Calu3 (cell line): ENCODE measurements at regions not wholly inside any gene's neighbourhood (a gene's known extent, or its start where the extent isn't known, plus 50 kb on each side); places are given as distances from the start of the nearest gene placed in this dataset.

Source experiments
- BruUV-seq: library from RNA; stranded (reverse); fragments of 400-500 nt; replicated peaks from 2 replicates; lab custom pipeline; 2021; lab: Mats Ljungman, UMichigan
- CTCF ChIA-PET: fragments of 300-600 bp; sonication (Branson Sonifier 250); formaldehyde crosslinking; loops from one replicate; lab custom pipeline; 2022; ENCODE audit warnings: antibody characterized with exemption; lab: Charles Lee
- DNase-seq: peaks from one replicate; pipeline ENCODE4 v3.0.0; 2022
- H3K27ac Mint-ChIP-seq: one replicate; pipeline ENCODE4 v1.8.0; 2022; ENCODE audit warnings: mixed read lengths; ENCODE audit not compliant: unreplicated experiment
- H3K27me3 Mint-ChIP-seq: one replicate; pipeline ENCODE4 v1.8.0; 2022; ENCODE audit warnings: mixed read lengths; ENCODE audit not compliant: unreplicated experiment
- H3K36me3 Mint-ChIP-seq: one replicate; pipeline ENCODE4 v1.8.0; 2022; ENCODE audit warnings: mild to moderate bottlenecking, moderate library complexity, mixed read lengths; ENCODE audit not compliant: insufficient read depth, unreplicated experiment
- H3K4me1 Mint-ChIP-seq: one replicate; pipeline ENCODE4 v1.8.0; 2022; ENCODE audit warnings: mild to moderate bottlenecking, low read depth, mixed read lengths; ENCODE audit not compliant: unreplicated experiment
- H3K4me3 Mint-ChIP-seq: one replicate; pipeline ENCODE4 v1.8.0; 2022; ENCODE audit warnings: mild to moderate bottlenecking, low read depth, moderate library complexity, mixed read lengths; ENCODE audit not compliant: unreplicated experiment
- H3K9me3 Mint-ChIP-seq: one replicate; pipeline ENCODE4 v1.8.0; 2022; ENCODE audit warnings: low read depth, mixed read lengths; ENCODE audit not compliant: unreplicated experiment
- CTCF ChIP-seq: fragments of 200-600 bp; IDR thresholded peaks from one replicate; pipeline ENCODE4 v1.8.0; 2022; ENCODE audit warnings: antibody characterized with exemption; ENCODE audit not compliant: unreplicated experiment
- intact Hi-C: fragments of 100-400 bp; cut with micrococcal nuclease; formaldehyde crosslinking; loops from one replicate; pipeline ENCODE4 v1.10.0; 2022; ENCODE audit not compliant: unreplicated experiment

DNA sequence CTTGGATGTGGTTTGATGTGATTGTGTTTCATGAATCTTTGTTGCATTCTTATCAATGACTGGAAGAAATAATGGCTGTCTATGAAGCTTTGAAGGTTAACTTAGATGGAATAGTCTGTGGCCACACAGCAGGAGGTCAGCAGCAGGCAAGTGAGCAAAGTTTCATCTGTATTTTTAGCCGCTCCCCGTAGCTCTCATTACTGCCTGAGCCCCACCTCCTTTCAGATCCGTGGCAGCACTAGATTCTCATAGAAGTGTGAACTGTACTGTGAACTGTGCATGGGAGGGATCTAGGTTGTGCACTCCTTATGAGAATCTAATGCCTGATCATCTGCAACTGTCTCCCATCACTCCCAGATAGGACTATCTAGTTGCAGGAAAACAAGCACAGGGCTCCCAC is 660.2 kb downstream of the EPHA7 start:
- DNase-seq, result no peak
- Mint-ChIP-seq H3K9me3 (peaks cover 12% of the 10 kb centered on the region), H3K4me1 (no peaks in the 10 kb centered on the region), H3K27ac (no peak overlapping the region), H3K4me3 (no peak overlapping the region), H3K27me3 (no peaks in the 10 kb centered on the region), H3K36me3 (peaks cover 5% of the 10 kb centered on the region)
- TF ChIP-seq CTCF, result no peak
- BruUV-seq, result no TSS peak
- intact Hi-C loops, result no loop called here
- CTCF ChIA-PET, result no interaction called here

DNA sequence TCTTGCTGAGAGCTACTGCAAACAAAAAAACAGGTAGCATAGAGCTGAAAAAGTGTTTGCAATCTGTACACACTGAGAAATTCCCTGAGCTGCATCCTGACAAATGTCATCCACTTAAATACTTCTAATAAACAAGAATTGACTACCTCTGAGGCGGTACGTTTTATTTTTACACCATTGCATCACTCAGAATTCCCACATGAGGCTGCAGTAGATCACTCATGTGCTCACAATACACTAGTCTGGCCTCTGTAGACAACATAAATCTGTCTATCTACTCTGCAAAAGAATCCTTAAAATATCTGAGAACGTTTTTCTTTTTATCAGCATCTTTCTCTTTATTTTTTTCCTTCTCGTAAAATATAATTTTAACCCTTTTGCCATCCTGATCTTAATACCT is 661.4 kb downstream of the EPHA7 start:
- Mint-ChIP-seq H3K9me3 (peaks cover 8% of the 10 kb centered on the region), H3K27me3 (no peaks in the 10 kb centered on the region), H3K27ac (no peak overlapping the region), H3K4me1 (no peaks in the 10 kb centered on the region), H3K4me3 (no peak overlapping the region), H3K36me3 (peaks cover 5% of the 10 kb centered on the region)
- intact Hi-C loops, result no loop called here
- no peak for DNase-seq
- CTCF ChIA-PET, result no interaction called here
- TF ChIP-seq CTCF, result no peak
- BruUV-seq, result no TSS peak

- CTCF ChIA-PET, result no interaction called here
- no TSS peak for BruUV-seq
- Mint-ChIP-seq H3K9me3 (peaks cover 7% of the 10 kb centered on the region), H3K27ac (no peak overlapping the region), H3K27me3 (no peaks in the 10 kb centered on the region), H3K36me3 (peaks cover 5% of the 10 kb centered on the region), H3K4me1 (no peaks in the 10 kb centered on the region), H3K4me3 (no peak overlapping the region)
- DNase-seq, result no peak
- TF ChIP-seq CTCF, result no peak
- intact Hi-C loops, result no loop called here
Measured at GRCh38 chr6:92756912-92757311, 662.4 kb downstream of the EPHA7 start.

GRCh38 chr6:92753956-92754355 is 665.4 kb downstream of the EPHA7 start:
- CTCF ChIA-PET, result no interaction called here
- Mint-ChIP-seq H3K4me1 (no peaks in the 10 kb centered on the region), H3K9me3 (peaks cover 6% of the 10 kb centered on the region), H3K27me3 (no peaks in the 10 kb centered on the region), H3K27ac (no peak overlapping the region), H3K36me3 (peaks cover 5% of the 10 kb centered on the region), H3K4me3 (no peak overlapping the region)
- intact Hi-C loops, result no loop called here
- no TSS peak for BruUV-seq
- DNase-seq, result no peak
- TF ChIP-seq CTCF, result no peak
